Osteocyte (in vitro differentiated cells): ENCODE measurements at regions not wholly inside any gene's neighbourhood (a gene's known extent, or its start where the extent isn't known, plus 50 kb on each side); places are given as distances from the start of the nearest gene placed in this dataset.

Experiments used
- DNase-seq: peaks from one replicate; pipeline ENCODE4 v3.0.0; 2021; ENCODE audit warnings: mixed read lengths; ENCODE audit not compliant: unreplicated experiment; ENCODE audit errors: extremely low spot score
- H3K27ac Mint-ChIP-seq: one replicate; pipeline ENCODE4 v1.8.0; 2021; ENCODE audit warnings: mild to moderate bottlenecking, mixed read lengths; ENCODE audit not compliant: unreplicated experiment
- H3K27me3 Mint-ChIP-seq: one replicate; pipeline ENCODE4 v1.8.0; 2021; ENCODE audit warnings: mixed read lengths; ENCODE audit not compliant: unreplicated experiment
- H3K36me3 Mint-ChIP-seq: one replicate; pipeline ENCODE4 v1.8.0; 2021; ENCODE audit warnings: mixed read lengths; ENCODE audit not compliant: unreplicated experiment
- H3K4me1 Mint-ChIP-seq: one replicate; pipeline ENCODE4 v1.8.0; 2021; ENCODE audit warnings: mixed read lengths; ENCODE audit not compliant: unreplicated experiment
- H3K4me3 Mint-ChIP-seq: one replicate; pipeline ENCODE4 v1.8.0; 2021; ENCODE audit warnings: mild to moderate bottlenecking, moderate library complexity, mixed read lengths; ENCODE audit not compliant: unreplicated experiment
- H3K9me3 Mint-ChIP-seq: one replicate; pipeline ENCODE4 v1.8.0; 2021; ENCODE audit warnings: mixed read lengths; ENCODE audit not compliant: unreplicated experiment
- TF ChIP-seq, protein P1 (sequence below): fragments of 200-600 bp; sonication (generic); IDR thresholded peaks from 2 replicates; pipeline ENCODE4 v1.5.0; 2021; ENCODE audit warnings: antibody characterized with exemption, mild to moderate bottlenecking, moderate library complexity

- Mint-ChIP-seq H3K4me1 (no peaks in the 10 kb centered on the region), H3K27me3 (no peaks in the 10 kb centered on the region), H3K36me3 (no peaks in the 10 kb centered on the region), H3K9me3 (peaks cover 9% of the 10 kb centered on the region), H3K4me3 (no peak overlapping the region), H3K27ac (no peak overlapping the region)
- DNase-seq = no peak
- TF ChIP-seq, protein P1, sequence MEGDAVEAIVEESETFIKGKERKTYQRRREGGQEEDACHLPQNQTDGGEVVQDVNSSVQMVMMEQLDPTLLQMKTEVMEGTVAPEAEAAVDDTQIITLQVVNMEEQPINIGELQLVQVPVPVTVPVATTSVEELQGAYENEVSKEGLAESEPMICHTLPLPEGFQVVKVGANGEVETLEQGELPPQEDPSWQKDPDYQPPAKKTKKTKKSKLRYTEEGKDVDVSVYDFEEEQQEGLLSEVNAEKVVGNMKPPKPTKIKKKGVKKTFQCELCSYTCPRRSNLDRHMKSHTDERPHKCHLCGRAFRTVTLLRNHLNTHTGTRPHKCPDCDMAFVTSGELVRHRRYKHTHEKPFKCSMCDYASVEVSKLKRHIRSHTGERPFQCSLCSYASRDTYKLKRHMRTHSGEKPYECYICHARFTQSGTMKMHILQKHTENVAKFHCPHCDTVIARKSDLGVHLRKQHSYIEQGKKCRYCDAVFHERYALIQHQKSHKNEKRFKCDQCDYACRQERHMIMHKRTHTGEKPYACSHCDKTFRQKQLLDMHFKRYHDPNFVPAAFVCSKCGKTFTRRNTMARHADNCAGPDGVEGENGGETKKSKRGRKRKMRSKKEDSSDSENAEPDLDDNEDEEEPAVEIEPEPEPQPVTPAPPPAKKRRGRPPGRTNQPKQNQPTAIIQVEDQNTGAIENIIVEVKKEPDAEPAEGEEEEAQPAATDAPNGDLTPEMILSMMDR = no peak
These were observed 135.9 kb downstream of the RSL24D1 start for GRCh38 chr15:55060836-55061235.

DNA sequence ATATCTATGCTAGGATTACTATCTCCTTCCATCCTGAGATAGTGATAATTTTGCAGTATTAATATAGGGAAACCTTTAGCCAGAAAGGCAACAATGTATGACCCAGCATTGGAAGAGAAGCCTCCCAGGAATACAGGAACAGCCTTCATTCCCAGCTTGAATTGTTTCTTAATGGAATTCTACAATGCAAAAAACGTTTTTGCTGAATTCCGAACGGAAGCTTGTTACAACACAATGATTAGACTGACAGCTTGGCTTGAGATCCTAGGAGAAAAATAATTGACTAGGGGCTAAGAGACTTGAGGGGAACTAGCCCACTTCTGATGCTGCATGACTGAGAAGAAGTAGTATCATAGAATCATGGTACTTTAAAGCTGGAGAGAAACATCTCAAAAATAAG, 140.2 kb downstream of the RSL24D1 start:
- Mint-ChIP-seq H3K4me1 (no peaks in the 10 kb centered on the region), H3K4me3 (no peak overlapping the region), H3K27me3 (peaks cover 5% of the 10 kb centered on the region), H3K9me3 (no peaks in the 10 kb centered on the region), H3K36me3 (no peaks in the 10 kb centered on the region), H3K27ac (no peak overlapping the region)
- DNase-seq = no peak
- TF ChIP-seq, protein P1 = no peak

DNA sequence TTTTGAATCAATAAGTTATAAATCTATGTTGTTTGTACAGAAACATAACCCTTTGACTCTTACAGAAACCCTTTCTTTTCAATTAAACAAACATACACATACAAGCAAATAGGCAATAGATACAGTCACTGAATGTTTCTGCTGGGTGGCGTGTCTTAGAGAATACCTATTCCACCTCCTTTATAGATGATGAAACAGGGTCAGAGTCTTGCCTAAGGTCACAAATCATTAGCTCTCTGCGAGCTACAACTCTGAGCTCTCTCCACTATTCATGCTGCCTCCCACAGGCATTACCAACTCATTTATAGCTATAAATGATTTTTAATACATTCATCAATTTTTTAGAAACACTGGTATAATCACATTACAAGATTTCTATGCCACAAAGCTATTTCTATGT, 152.6 kb downstream of the RSL24D1 start:
- TF ChIP-seq, protein P1 = no peak
- H3K4me1 Mint-ChIP-seq = no peaks in the 10 kb centered on the region
- no peak for DNase-seq
- no peak overlapping the region for H3K27ac Mint-ChIP-seq
- no peaks in the 10 kb centered on the region for H3K27me3 Mint-ChIP-seq
- H3K9me3 Mint-ChIP-seq = no peaks in the 10 kb centered on the region
- no peaks in the 10 kb centered on the region for H3K36me3 Mint-ChIP-seq
- H3K4me3 Mint-ChIP-seq = no peak overlapping the region

DNA sequence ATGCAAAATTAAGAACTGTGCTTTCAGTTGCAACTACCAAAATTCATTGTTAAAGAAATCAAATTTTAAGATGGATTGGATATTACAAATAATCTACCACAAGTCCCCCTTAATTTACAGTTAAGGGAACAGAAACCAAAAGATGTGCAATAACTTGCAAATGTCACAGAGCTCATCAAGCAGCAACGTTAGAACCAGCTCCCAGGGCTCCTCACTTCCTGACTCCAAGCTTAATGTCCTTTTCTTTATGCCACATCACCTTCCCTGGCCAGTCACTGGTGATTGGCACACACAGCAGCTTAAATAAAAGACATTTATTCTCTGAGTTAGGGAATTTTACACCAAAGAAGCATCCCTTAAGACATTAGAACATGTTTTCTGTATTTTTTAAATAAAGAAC, 159.7 kb downstream of the RSL24D1 start:
- H3K27me3 Mint-ChIP-seq = no peaks in the 10 kb centered on the region
- H3K9me3 Mint-ChIP-seq = no peaks in the 10 kb centered on the region
- no peak for DNase-seq
- H3K27ac Mint-ChIP-seq = no peak overlapping the region
- no peaks in the 10 kb centered on the region for H3K36me3 Mint-ChIP-seq
- TF ChIP-seq, protein P1 = no peak
- no peak overlapping the region for H3K4me3 Mint-ChIP-seq
- H3K4me1 Mint-ChIP-seq = no peaks in the 10 kb centered on the region

DNA sequence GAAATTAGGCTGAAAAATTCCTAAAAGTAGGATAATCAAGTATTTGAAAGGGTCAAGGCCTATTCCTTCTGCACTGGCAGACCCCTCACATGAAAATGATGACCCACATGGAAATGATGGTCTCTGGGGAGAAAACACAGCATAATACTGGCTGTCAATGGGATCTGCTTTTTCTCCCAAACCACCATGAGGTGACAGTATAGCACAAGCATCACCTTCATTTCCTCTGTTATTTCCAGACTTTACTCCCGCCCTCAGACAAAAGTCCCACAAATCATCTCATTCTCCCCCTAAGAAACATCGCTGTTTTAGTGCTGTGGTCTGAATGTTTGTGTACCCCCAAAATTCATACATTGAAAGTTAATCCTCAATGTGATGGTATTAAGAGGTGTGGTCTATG, 161.0 kb downstream of the RSL24D1 start:
- no peaks in the 10 kb centered on the region for H3K36me3 Mint-ChIP-seq
- no peaks in the 10 kb centered on the region for H3K27me3 Mint-ChIP-seq
- no peak overlapping the region for H3K4me3 Mint-ChIP-seq
- DNase-seq = no peak
- no peaks in the 10 kb centered on the region for H3K4me1 Mint-ChIP-seq
- no peak overlapping the region for H3K27ac Mint-ChIP-seq
- H3K9me3 Mint-ChIP-seq = no peaks in the 10 kb centered on the region
- TF ChIP-seq, protein P1 = no peak
